ENCODE measurements at regions not wholly inside any gene's neighbourhood (a gene's known extent, or its start where the extent isn't known, plus 50 kb on each side); places are given as distances from the start of the nearest gene placed in this dataset.

DNA sequence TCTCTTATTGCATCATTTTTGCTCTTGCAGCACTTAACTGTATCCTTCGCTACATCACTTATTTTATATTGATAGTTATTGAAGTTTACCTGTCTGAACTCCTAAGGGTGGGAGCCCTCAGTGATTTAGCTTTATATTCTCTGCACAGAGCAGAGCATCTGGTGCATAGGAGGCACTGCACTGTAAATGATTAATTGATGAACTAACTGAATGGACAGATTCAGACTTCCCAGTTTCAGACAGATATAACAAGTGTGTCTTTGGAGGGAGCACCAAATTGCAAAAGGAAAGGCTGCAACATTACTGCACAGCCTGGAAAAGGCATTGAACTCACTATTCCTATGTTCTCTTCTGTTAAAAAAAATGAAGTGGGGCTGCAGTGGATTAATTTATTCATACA is 160.3 kb downstream of the EDN1 start:
- peaks cover 3 to 17% (median 14%) of the 10 kb centered on the region in 6 donors for H3K9me3 Mint-ChIP-seq

GRCh38 chr6:12456343-12456742 is 166.2 kb downstream of the EDN1 start:
- Mint-ChIP-seq H3K27me3 (ENCODE audit: low read depth in 3 of 3) (peaks cover 0 to 5% (median 4%) of the 10 kb centered on the region in 3 donors), H3K4me3 (no peak overlapping the region), H3K4me1 (no peaks in the 10 kb centered on the region), H3K27ac (no peak overlapping the region), H3K36me3 (peaks cover 0 to 7% (median 0%) of the 10 kb centered on the region in 3 donors), H3K9me3 (peaks cover 5 to 21% (median 13%) of the 10 kb centered on the region in 6 donors)
- no peak for DNase-seq

More for the DNA sequence above, 160.3 kb downstream of the EDN1 start:
- no peak overlapping the region for H3K27ac Mint-ChIP-seq
- no peak overlapping the region for H3K4me3 Mint-ChIP-seq
- no peak for DNase-seq
- peaks cover 0 to 4% (median 4%) of the 10 kb centered on the region in 3 donors for H3K27me3 Mint-ChIP-seq (ENCODE audit: low read depth in 3 of 3)
- H3K36me3 Mint-ChIP-seq = peaks cover 0 to 7% (median 0%) of the 10 kb centered on the region in 3 donors
- H3K4me1 Mint-ChIP-seq = no peaks in the 10 kb centered on the region

GRCh38 chr6:12457094-12457493 is 166.9 kb downstream of the EDN1 start:
- peaks cover 0 to 7% (median 0%) of the 10 kb centered on the region in 3 donors for H3K36me3 Mint-ChIP-seq
- no peak overlapping the region for H3K27ac Mint-ChIP-seq
- peaks cover 5 to 19% (median 13%) of the 10 kb centered on the region in 6 donors for H3K9me3 Mint-ChIP-seq
- H3K4me3 Mint-ChIP-seq = no peak overlapping the region
- DNase-seq = no peak
- H3K27me3 Mint-ChIP-seq (ENCODE audit: low read depth in 3 of 3) = peaks cover 0 to 4% (median 4%) of the 10 kb centered on the region in 3 donors
- no peaks in the 10 kb centered on the region for H3K4me1 Mint-ChIP-seq

DNA sequence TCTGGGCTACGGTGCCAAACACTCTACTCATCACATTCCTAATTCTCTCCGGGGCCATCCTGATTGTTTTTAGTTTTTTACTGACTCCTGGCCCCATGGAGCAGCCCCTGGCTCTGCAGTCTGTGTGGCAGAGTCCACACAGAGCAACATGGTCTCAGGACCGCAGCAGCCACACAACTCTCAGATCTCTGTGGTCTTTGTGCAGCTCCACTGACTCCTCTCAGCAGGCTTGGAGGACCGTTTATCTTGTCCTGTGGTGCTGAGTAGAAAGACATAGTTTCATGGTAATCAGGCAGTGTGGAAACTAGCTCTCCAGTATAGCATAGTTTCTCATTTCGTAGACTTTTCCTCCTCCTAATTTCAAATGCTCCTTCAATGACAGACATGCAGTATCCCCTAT is 168.4 kb downstream of the EDN1 start:
- Mint-ChIP-seq H3K36me3 (peaks cover 0 to 3% (median 0%) of the 10 kb centered on the region in 3 donors), H3K9me3 (peaks cover 2 to 12% (median 4%) of the 10 kb centered on the region in 6 donors), H3K27ac (no peak overlapping the region), H3K4me3 (no peak overlapping the region), H3K27me3 (ENCODE audit: low read depth in 3 of 3) (peaks cover 0 to 6% (median 2%) of the 10 kb centered on the region in 3 donors), H3K4me1 (no peaks in the 10 kb centered on the region)
- no peak for DNase-seq

DNA sequence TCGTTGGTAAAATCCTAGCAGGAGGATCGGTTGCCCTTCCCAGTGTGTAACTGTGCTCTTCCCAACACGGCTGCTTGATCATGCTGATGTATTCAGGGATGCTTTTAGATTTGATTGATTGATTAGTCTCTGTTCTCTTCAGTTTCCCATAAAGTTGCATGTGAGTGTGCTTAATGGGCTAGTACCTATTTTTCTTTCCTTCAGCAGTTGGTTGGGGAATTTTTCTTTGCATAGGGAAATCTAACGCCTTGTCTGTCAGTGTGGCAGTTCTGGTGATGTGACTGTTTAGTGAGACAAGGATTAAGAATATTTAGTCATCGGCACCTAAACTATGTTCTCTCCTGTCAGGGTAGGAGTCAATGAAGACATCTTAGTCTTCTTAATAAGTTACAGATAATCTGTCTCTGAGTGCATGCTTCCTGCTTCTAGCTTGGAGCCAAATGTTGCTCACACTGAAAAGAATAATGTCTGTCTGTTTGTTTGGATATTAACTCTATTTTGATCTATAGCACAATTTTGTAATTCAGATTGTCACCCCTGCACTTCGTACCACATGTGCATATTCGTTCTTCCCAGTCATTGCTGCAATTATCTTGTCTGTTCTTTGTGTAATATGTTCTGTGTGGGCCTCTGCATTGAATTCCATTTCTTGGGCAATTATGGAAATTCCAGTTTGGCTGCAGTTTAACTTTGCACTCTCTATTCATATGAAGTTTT is 169.9 kb downstream of the EDN1 start:
- H3K9me3 Mint-ChIP-seq = peaks cover 0 to 9% (median 1%) of the 10 kb centered on the region in 6 donors
- H3K27ac Mint-ChIP-seq = no peak overlapping the region
- H3K4me1 Mint-ChIP-seq = no peaks in the 10 kb centered on the region
- no peaks in the 10 kb centered on the region for H3K36me3 Mint-ChIP-seq
- H3K4me3 Mint-ChIP-seq = no peak overlapping the region
- H3K27me3 Mint-ChIP-seq (ENCODE audit: low read depth in 3 of 3) = peaks cover 0 to 6% (median 0%) of the 10 kb centered on the region in 3 donors
- DNase-seq = no peak

- DNase-seq = no peak
- Mint-ChIP-seq H3K4me3 (no peak overlapping the region), H3K9me3 (peaks cover 0 to 6% (median 0%) of the 10 kb centered on the region in 6 donors), H3K4me1 (no peaks in the 10 kb centered on the region), H3K27me3 (ENCODE audit: low read depth in 3 of 3) (peaks cover 0 to 2% (median 2%) of the 10 kb centered on the region in 3 donors), H3K27ac (no peak overlapping the region), H3K36me3 (no peaks in the 10 kb centered on the region)
Measured at GRCh38 chr6:12467706-12468670, 177.8 kb downstream of the EDN1 start.

- H3K9me3 Mint-ChIP-seq = peaks cover 0 to 6% (median 0%) of the 10 kb centered on the region in 6 donors
- H3K27ac Mint-ChIP-seq = no peak overlapping the region
- H3K4me3 Mint-ChIP-seq = no peak overlapping the region
- no peak for DNase-seq
- H3K4me1 Mint-ChIP-seq = no peaks in the 10 kb centered on the region
- peaks cover 0 to 2% (median 0%) of the 10 kb centered on the region in 3 donors for H3K27me3 Mint-ChIP-seq (ENCODE audit: low read depth in 3 of 3)
- no peaks in the 10 kb centered on the region for H3K36me3 Mint-ChIP-seq
Measured at GRCh38 chr6:12472601-12473038, 182.5 kb downstream of the EDN1 start.

GRCh38 chr6:12473494-12473893 is 183.3 kb downstream of the EDN1 start:
- peaks cover 0 to 2% (median 0%) of the 10 kb centered on the region in 3 donors for H3K27me3 Mint-ChIP-seq (ENCODE audit: low read depth in 3 of 3)
- H3K36me3 Mint-ChIP-seq = no peaks in the 10 kb centered on the region
- peaks cover 0 to 6% (median 0%) of the 10 kb centered on the region in 6 donors for H3K9me3 Mint-ChIP-seq
- H3K27ac Mint-ChIP-seq = no peak overlapping the region
- DNase-seq = no peak
- no peaks in the 10 kb centered on the region for H3K4me1 Mint-ChIP-seq
- no peak overlapping the region for H3K4me3 Mint-ChIP-seq

GRCh38 chr6:12474167-12475140 is 184.3 kb downstream of the EDN1 start:
- H3K4me3 Mint-ChIP-seq = no peak overlapping the region
- no peaks in the 10 kb centered on the region for H3K36me3 Mint-ChIP-seq
- H3K4me1 Mint-ChIP-seq = no peaks in the 10 kb centered on the region
- H3K27me3 Mint-ChIP-seq (ENCODE audit: low read depth in 3 of 3) = peaks cover 0 to 2% (median 0%) of the 10 kb centered on the region in 3 donors
- DNase-seq = no peak
- peaks cover 0 to 6% (median 0%) of the 10 kb centered on the region in 6 donors for H3K9me3 Mint-ChIP-seq
- no peak overlapping the region for H3K27ac Mint-ChIP-seq

GRCh38 chr6:12476484-12476883 is 186.3 kb downstream of the EDN1 start:
- no peak for DNase-seq
- H3K9me3 Mint-ChIP-seq = peaks cover 0 to 2% (median 0%) of the 10 kb centered on the region in 6 donors
- no peaks in the 10 kb centered on the region for H3K36me3 Mint-ChIP-seq
- H3K27ac Mint-ChIP-seq = no peak overlapping the region
- no peaks in the 10 kb centered on the region for H3K4me1 Mint-ChIP-seq
- no peak overlapping the region for H3K4me3 Mint-ChIP-seq
- H3K27me3 Mint-ChIP-seq (ENCODE audit: low read depth in 3 of 3) = peaks cover 0 to 2% (median 0%) of the 10 kb centered on the region in 3 donors

- no peak for DNase-seq
- no peak overlapping the region for H3K27ac Mint-ChIP-seq
- peaks cover 0 to 2% (median 0%) of the 10 kb centered on the region in 3 donors for H3K27me3 Mint-ChIP-seq (ENCODE audit: low read depth in 3 of 3)
- peaks cover 0 to 2% of the 10 kb centered on the region in 2 donors for H3K4me1 Mint-ChIP-seq
- H3K36me3 Mint-ChIP-seq = no peaks in the 10 kb centered on the region
- peaks cover 0 to 2% (median 0%) of the 10 kb centered on the region in 6 donors for H3K9me3 Mint-ChIP-seq
- H3K4me3 Mint-ChIP-seq = no peak overlapping the region
Measured at GRCh38 chr6:12477616-12478015, 187.5 kb downstream of the EDN1 start.

DNA sequence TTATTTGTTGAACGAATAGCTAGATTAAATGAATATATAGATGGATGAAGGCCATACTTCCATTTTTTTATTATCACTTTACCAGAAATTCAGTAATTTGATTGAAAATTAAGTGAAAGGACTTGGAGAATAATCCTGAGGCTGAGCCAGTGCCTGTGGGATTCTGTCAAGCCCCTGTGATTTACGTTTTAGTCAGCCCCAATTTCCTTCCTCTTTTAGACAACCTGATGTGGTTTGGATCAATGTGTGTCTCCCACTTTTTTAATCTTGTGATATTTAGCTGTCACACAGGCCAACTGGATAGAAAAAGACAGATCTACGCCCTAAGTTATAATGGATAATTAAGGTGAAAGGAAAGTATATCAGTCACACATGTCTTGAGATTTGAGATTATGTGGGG is 188.8 kb downstream of the EDN1 start:
- H3K36me3 Mint-ChIP-seq = no peaks in the 10 kb centered on the region
- DNase-seq = no peak
- H3K4me1 Mint-ChIP-seq = peaks cover 8 to 10% of the 10 kb centered on the region in 2 donors
- H3K27me3 Mint-ChIP-seq (ENCODE audit: low read depth in 3 of 3) = peaks cover 0 to 2% (median 0%) of the 10 kb centered on the region in 3 donors
- H3K9me3 Mint-ChIP-seq = peaks cover 0 to 2% (median 0%) of the 10 kb centered on the region in 6 donors
- H3K4me3 Mint-ChIP-seq = no peak overlapping the region
- H3K27ac Mint-ChIP-seq = no peak overlapping the region

- peaks cover 0 to 2% (median 0%) of the 10 kb centered on the region in 6 donors for H3K9me3 Mint-ChIP-seq
- H3K4me1 Mint-ChIP-seq = peaks cover 9 to 10% of the 10 kb centered on the region in 2 donors
- peaks cover 0 to 2% (median 0%) of the 10 kb centered on the region in 3 donors for H3K27me3 Mint-ChIP-seq (ENCODE audit: low read depth in 3 of 3)
- no peaks in the 10 kb centered on the region for H3K36me3 Mint-ChIP-seq
- H3K27ac Mint-ChIP-seq = no peak overlapping the region
- DNase-seq = no peak
- no peak overlapping the region for H3K4me3 Mint-ChIP-seq
Measured at GRCh38 chr6:12479451-12479850, 189.3 kb downstream of the EDN1 start.
